HG02884 (cell line): ENCODE measurements at regions not wholly inside any gene's neighbourhood (a gene's known extent, or its start where the extent isn't known, plus 50 kb on each side); places are given as distances from the start of the nearest gene placed in this dataset.
A peak's percentile ranks its signal among the peaks of the same experiment; 100 is the strongest.

Experiments
- ATAC-seq: cut with Tn5 transposase; IDR thresholded peaks from one replicate; pipeline ENCODE4 v1.9.1; 2021; ENCODE audit warnings: mild to moderate bottlenecking, moderate library complexity; ENCODE audit not compliant: unreplicated experiment

- peak; percentile 80 for ATAC-seq
Observed at GRCh38 chr1:79695138-79695537, 688.6 kb upstream of the ADGRL4 start.

DNA sequence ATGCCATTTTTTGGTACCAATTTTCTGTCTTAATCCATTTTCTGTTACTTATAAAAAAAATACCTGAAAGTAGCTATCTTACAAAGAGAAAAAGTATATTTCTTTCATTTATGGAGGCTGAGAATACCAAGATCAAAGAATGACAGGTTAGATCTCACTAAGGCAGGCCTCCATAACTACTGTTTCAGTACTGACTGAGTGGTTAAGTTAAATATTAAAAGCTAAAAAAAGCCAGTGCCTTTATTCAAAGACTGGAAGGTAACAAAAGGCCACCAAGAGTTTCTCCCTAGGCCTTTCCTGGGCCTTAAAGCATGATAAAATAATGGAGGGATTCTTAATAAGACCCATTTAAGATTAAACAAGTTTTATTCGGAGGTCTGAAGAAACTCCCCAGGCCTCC lies 687.7 kb upstream of the ADGRL4 start:
- ATAC-seq: no peak

DNA sequence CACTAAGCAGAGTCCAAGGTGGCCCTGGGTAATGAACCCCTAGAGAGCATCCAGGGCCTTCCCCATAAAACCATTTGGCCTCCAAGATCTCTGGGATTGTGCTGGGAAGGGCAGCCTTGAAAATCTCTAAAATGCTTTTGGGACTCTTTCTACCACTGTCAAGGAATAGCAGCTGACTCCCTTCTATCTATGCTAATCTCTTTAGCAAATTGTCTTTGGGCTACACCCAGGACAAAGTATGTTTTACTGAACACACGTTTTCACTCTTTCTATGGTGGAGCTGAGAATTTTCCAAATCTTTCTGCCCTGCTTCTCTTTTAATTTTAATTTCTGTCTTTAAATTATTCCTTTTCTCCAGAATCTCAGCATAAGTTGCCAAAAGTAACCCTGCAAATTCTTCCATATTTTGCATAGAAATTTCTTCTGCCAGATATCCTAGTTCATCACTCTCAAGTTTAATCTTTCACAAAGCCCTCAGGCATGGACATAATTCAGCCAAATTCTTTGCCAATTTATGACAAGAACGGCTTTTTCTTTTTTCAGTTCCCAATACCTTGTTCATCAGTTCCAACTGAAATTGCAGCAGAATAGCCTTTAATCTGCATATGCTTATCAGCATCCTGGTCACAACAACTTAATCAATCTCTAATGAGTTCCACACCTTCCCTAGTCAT lies 687.0 kb upstream of the ADGRL4 start:
- no peak for ATAC-seq

- no peak for ATAC-seq
Observed at GRCh38 chr1:79692519-79692918, 686.0 kb upstream of the ADGRL4 start.

DNA sequence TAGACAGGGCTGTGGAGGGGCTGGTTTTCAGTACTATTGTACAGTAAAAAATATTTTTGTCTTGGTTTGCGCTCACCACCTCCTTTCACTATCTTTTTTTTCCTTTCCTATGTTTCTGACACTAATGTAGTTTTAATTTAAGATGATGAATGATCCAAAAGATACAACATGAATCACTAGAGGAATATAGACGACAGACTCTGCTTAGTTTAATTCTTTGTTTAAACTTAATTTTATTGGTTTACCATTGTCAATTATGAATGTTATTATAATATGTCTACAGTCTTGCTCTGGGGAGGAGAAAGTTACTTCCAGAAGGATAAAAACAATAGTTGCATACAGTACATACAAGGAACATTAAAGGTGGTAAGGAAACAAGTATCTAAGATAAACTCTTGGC lies 682.4 kb upstream of the ADGRL4 start:
- no peak for ATAC-seq

DNA sequence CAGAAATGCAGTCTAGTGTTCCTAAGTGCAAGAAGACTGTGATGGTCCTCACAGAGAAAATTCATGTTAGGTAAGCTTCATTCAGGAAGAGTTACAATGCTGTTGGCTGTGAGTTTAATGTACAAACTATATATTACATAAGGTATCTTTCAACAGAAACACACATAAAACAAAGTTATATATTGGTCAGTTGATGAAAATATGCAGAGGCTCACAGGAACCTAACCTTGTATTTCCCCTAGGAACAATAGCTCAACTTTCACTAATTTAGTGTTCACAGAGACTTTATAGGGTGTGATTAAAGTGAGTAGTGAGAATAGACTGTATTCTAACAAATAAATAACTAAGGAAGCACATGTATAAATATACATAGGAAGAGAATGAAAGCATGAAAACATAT lies 676.9 kb upstream of the ADGRL4 start:
- ATAC-seq: no peak

GRCh38 chr1:79682478-79682877 lies 675.9 kb upstream of the ADGRL4 start:
- no peak for ATAC-seq

DNA sequence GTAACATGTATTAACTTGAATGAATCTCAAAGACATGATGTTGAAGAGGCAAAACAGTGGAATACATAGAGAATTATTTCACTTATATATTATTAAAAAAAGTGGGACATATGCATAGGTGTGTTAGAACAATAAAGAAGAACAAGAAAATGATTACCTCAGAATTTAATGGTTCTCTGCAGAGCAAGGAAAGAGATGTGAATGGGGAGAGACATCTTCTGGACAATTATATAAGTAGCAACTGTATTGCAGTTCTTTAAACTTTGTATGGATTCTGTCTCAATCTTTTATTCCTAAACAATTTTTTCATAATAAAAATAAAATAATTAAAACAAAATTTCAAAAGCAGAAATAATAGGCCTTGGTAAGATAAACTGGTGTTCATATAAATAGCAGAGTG lies 674.9 kb upstream of the ADGRL4 start:
- no peak for ATAC-seq

GRCh38 chr1:79679916-79680315 lies 673.4 kb upstream of the ADGRL4 start:
- no peak for ATAC-seq

DNA sequence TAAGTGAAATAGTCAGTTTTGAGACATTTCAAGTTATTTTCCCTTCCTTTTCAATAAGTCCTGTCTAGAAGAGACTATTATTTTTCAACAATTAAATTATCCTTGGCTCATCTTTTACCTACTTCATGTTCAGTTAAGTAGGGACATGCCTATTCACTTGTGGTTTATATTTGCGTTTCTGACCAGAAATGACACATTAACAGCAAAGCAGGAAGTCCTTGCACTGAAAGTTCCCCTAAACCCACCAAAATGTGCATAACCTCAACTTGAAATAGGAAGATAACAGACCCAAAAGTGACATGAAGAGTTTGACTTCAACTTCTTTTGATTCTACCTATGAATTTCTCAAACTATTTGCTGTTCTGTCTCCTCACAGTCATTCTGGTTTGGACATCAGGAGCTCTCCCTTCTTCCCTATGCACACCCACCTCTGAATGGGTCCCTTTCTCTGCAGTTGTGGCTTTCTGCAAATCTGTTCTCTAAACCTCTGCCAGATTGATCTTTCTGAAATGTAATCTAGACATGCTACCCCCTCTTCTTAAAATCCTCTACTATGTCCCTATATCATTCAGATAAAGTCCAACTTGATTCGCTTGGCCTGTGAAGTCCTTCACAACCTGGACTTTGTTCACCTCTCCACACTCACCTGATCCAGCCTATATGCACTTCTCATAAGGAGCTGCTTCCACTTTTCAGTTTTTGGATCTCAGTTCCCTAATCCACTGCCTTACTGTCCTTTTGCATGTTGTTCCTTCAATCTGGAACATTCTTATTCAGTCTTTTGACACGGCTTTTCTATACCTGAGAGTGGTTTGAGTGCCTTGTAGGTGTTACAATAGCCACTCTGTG lies 661.5 kb upstream of the ADGRL4 start:
- ATAC-seq: no peak

- ATAC-seq: no peak
Observed at GRCh38 chr1:79667166-79667565, 660.6 kb upstream of the ADGRL4 start.

- no peak for ATAC-seq
Observed at GRCh38 chr1:79663916-79664315, 657.4 kb upstream of the ADGRL4 start.

DNA sequence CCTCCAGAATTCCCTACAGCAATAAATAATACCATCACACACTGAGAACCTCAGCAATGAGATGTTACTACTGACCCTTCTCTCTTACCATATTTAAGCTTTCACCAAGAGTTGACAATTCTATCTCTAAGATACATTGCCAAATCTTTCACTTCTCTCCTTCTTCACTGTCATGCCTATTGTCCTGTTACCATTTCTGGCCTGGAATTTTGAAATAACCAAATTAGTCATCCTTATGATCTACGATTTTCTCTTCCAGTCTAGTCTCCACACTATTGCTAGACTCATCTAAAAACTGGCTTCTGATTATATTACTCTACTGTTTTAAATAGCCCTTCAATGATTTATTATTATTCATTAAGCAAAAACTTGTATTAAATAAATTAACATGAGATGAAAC lies 656.1 kb upstream of the ADGRL4 start:
- ATAC-seq: no peak

DNA sequence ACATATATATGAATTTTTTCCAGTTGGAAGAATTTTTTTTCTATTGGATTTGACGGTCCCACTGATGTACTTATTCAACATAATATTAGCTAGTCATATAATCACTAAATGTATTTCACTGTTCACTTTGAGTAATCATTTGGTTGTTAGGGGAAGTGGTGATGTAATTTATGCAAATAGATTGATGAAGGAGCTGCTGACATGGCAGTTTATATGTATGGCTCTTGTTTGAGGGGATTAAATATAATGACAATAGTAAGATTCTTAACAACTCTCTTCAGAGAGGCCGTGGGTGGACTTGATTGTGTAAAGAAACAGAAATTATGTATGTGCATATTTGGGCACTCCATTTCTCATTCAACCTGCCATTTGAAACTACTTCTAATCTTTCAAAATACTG lies 653.6 kb upstream of the ADGRL4 start:
- ATAC-seq: no peak

DNA sequence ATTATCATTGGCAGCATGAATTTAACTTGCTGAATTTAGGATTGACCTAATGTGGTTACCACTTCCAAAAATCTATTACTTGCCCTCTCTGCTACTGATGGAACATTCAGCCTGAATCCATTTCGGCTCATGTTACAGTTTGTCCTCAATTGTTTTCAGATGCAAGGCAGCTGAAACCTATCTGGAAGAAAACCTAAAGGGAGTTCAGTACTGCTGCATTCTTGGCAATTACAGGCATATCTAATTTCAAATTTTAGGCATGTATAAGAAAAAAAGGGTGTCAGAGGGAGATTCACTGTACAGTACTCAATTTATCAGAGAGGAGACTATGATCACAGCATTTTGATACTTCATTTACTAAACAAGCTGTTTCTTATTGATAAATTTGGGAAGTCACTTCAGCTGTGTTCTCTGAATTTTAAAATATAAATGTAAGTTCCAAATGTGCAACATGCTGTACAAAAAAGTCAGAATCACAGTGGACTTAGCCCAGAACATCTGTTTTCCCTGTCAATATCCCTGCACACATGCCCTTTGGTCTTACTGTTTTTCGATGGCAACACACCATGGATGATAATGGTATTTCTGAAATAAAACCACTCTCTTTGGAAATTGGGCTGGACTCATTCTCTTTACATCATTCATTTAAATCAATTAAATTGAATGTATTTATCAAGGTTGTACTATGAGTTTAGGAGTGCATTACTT lies 651.6 kb upstream of the ADGRL4 start:
- no peak for ATAC-seq

- no peak for ATAC-seq
Observed at GRCh38 chr1:79655876-79656275, 649.3 kb upstream of the ADGRL4 start.

- no peak for ATAC-seq
Observed at GRCh38 chr1:79652426-79652825, 645.9 kb upstream of the ADGRL4 start.

DNA sequence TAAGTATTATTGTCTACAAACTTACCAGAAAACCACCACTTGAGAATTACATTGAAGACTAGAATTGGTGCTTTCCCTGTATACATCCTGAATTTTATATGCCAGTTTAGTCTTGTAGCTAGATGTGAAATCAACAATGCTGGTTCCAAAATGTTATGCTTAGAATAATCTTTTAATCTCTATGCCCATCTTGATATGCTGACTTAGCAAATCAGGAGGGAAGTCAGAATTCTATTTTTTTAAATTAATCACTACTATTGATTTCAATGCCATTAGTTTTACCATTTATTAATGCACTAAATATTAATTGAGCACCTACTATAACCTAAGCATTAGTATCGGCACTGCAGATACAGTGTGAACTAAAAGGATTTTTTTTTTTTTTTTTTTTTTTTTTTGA lies 641.6 kb upstream of the ADGRL4 start:
- no peak for ATAC-seq

DNA sequence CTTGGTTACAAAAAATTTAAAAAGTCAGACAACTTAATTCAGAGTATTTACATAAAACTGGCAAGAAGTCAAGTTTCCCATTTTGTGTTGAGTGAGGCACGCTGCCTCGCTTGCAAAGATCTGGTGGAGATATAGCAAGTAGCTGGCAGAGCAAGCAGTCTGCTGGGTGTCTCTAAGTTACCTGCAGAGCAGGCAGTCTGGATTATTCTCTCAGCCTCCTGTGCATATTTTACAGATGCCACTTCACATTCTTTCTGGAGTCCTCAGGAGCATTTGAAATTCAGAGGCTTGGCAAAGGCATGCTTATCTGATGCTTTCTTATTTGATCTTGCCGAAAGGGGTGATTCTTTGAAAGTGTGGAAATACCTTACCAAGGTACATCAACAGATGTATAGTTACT lies 640.4 kb upstream of the ADGRL4 start:
- no peak for ATAC-seq

DNA sequence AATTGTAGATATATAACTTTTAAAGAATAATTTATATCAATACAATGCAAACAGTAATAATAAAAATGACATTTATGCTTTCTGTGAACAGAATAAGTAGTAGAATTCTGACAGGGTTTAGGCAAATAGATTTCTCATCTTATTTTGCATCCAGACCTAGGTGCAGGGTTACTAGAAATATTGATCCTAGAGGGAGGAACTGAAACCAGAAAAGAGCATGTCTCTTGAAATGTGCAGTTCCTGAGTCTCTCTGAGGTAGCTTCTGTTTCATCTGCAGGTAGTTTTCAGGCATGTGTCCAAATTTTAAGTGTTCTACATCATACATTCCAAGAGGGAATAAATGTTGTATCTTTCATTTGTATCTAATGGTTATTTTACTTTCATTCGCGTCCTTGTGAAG lies 631.9 kb upstream of the ADGRL4 start:
- ATAC-seq: peak; percentile 59

DNA sequence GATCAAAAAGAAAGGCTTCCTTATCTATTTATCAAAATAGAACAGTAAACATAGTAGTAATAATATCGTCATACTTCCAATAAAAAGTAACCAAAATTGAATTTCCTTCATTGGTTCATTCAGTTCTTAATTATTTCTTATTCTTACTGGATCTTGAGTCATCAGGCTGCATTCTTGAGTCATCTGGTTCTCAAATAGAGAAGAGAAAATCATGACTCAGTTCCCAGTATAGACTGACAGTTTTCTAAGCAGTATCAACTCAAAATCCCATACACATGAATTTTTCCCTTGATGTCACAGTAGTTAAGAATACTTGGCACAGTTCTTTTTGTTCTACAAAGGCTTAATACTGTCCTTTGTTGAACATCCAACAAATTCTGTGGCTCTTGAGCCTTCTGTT lies 626.9 kb upstream of the ADGRL4 start:
- no peak for ATAC-seq

- ATAC-seq: no peak
Observed at GRCh38 chr1:79629414-79629813, 622.9 kb upstream of the ADGRL4 start.
